AG08395 (cell line): ENCODE measurements at regions not wholly inside any gene's neighbourhood (a gene's known extent, or its start where the extent isn't known, plus 50 kb on each side); places are given as distances from the start of the nearest gene placed in this dataset.

Experiments used
- DNase-seq: peaks from one replicate; pipeline ENCODE4 v3.0.0; 2012; ENCODE audit warnings: mixed read lengths, low spot score

- DNase-seq, result no peak
These were observed 258.2 kb upstream of the TNRC6C start for GRCh38 chr17:77700165-77700881.

GRCh38 chr17:77701996-77702395 is 256.5 kb upstream of the TNRC6C start:
- no peak for DNase-seq

- DNase-seq, result no peak
These were observed 254.3 kb upstream of the TNRC6C start for GRCh38 chr17:77704048-77704815.

GRCh38 chr17:77706938-77707337 is 251.6 kb upstream of the TNRC6C start:
- no peak for DNase-seq

- DNase-seq, result no peak
These were observed 251.0 kb upstream of the TNRC6C start for GRCh38 chr17:77707546-77707945.

GRCh38 chr17:77708049-77708448 is 250.5 kb upstream of the TNRC6C start:
- no peak for DNase-seq

- DNase-seq, result no peak
These were observed 249.6 kb upstream of the TNRC6C start for GRCh38 chr17:77708936-77709335.

- no peak for DNase-seq
These were observed 248.9 kb upstream of the TNRC6C start for GRCh38 chr17:77709594-77709993.

GRCh38 chr17:77712578-77712977 is 245.9 kb upstream of the TNRC6C start:
- DNase-seq, result no peak

- no peak for DNase-seq
These were observed 242.1 kb upstream of the TNRC6C start for GRCh38 chr17:77716289-77716926.

GRCh38 chr17:77717941-77718668 is 240.4 kb upstream of the TNRC6C start:
- DNase-seq, result no peak

GRCh38 chr17:77718669-77718961 is 239.9 kb upstream of the TNRC6C start:
- no peak for DNase-seq

- no peak for DNase-seq
These were observed 238.7 kb upstream of the TNRC6C start for GRCh38 chr17:77719806-77720205.

GRCh38 chr17:77720946-77721845 is 237.3 kb upstream of the TNRC6C start:
- no peak for DNase-seq

- DNase-seq, result no peak
These were observed 236.7 kb upstream of the TNRC6C start for GRCh38 chr17:77721846-77722160.

GRCh38 chr17:77722366-77722765 is 236.1 kb upstream of the TNRC6C start:
- no peak for DNase-seq

GRCh38 chr17:77723071-77723908 is 235.2 kb upstream of the TNRC6C start:
- DNase-seq, result no peak

GRCh38 chr17:77723909-77724875 is 234.3 kb upstream of the TNRC6C start:
- no peak for DNase-seq

GRCh38 chr17:77724876-77725615 is 233.5 kb upstream of the TNRC6C start:
- DNase-seq, result no peak
